Activated naive CD4-positive, alpha-beta T cell treated with anti-CD3 and anti-CD28 coated beads for 36 hours (primary cell): ENCODE measurements at regions not wholly inside any gene's neighbourhood (a gene's known extent, or its start where the extent isn't known, plus 50 kb on each side); places are given as distances from the start of the nearest gene placed in this dataset.

Experiments used
- CTCF ChIA-PET: fragments of 350-600 bp; sonication (Branson Sonifier 250); formaldehyde crosslinking; loops from one replicate; lab custom pipeline; 2021; ENCODE audit warnings: antibody characterized with exemption; lab: Charles Lee
- DNase-seq: peaks from one replicate; pipeline ENCODE4 v3.0.0-alpha.2; 2020
- H3K27ac Mint-ChIP-seq: one replicate; pipeline ENCODE4 v1.8.0; 2021; ENCODE audit warnings: mild to moderate bottlenecking, mixed read lengths
- H3K27me3 Mint-ChIP-seq: one replicate; pipeline ENCODE4 v1.8.0; 2021; ENCODE audit warnings: low read depth, mixed read lengths
- H3K36me3 Mint-ChIP-seq: one replicate; pipeline ENCODE4 v1.8.0; 2021; ENCODE audit warnings: low read depth, mixed read lengths
- H3K4me1 Mint-ChIP-seq: one replicate; pipeline ENCODE4 v1.8.0; 2021; ENCODE audit warnings: low read depth, mixed read lengths
- H3K4me3 Mint-ChIP-seq: one replicate; pipeline ENCODE4 v1.8.0; 2021; ENCODE audit warnings: mild to moderate bottlenecking, moderate library complexity, mixed read lengths
- H3K9me3 Mint-ChIP-seq: one replicate; pipeline ENCODE4 v1.8.0; 2021; ENCODE audit warnings: mixed read lengths
- intact Hi-C: fragments of 100-400 bp; cut with micrococcal nuclease; formaldehyde crosslinking; loops from one replicate; pipeline ENCODE4 v1.15.1; 2023

GRCh38 chr15:39443659-39444219 is 137.1 kb upstream of the THBS1 start:
- DNase-seq, result no peak
- no peaks in the 10 kb centered on the region for H3K36me3 Mint-ChIP-seq
- H3K27ac Mint-ChIP-seq, result no peak overlapping the region
- H3K4me1 Mint-ChIP-seq, result no peaks in the 10 kb centered on the region
- CTCF ChIA-PET, result no interaction called here
- no peak overlapping the region for H3K4me3 Mint-ChIP-seq
- intact Hi-C loops, result no loop called here
- H3K9me3 Mint-ChIP-seq, result no peaks in the 10 kb centered on the region
- peaks cover 5% of the 10 kb centered on the region for H3K27me3 Mint-ChIP-seq

- intact Hi-C loops, result no loop called here
- H3K27ac Mint-ChIP-seq, result no peak overlapping the region
- CTCF ChIA-PET, result no interaction called here
- no peaks in the 10 kb centered on the region for H3K4me1 Mint-ChIP-seq
- H3K27me3 Mint-ChIP-seq, result peaks cover 6% of the 10 kb centered on the region
- H3K4me3 Mint-ChIP-seq, result no peak overlapping the region
- DNase-seq, result no peak
- H3K36me3 Mint-ChIP-seq, result no peaks in the 10 kb centered on the region
- H3K9me3 Mint-ChIP-seq, result no peaks in the 10 kb centered on the region
Observed at GRCh38 chr15:39444735-39445470, 136.0 kb upstream of the THBS1 start.

- no peak for DNase-seq
- CTCF ChIA-PET, result no interaction called here
- Mint-ChIP-seq H3K4me1 (no peaks in the 10 kb centered on the region), H3K4me3 (no peak overlapping the region), H3K27me3 (peaks cover 8% of the 10 kb centered on the region), H3K27ac (no peak overlapping the region), H3K9me3 (no peaks in the 10 kb centered on the region), H3K36me3 (no peaks in the 10 kb centered on the region)
- intact Hi-C loops, result no loop called here
Observed at GRCh38 chr15:39445931-39446330, 134.9 kb upstream of the THBS1 start.

- no peak overlapping the region for H3K4me3 Mint-ChIP-seq
- CTCF ChIA-PET, result no interaction called here
- intact Hi-C loops, result no loop called here
Observed at GRCh38 chr15:39447346-39447745, 133.5 kb upstream of the THBS1 start.

GRCh38 chr15:39447881-39448280 is 133.0 kb upstream of the THBS1 start:
- Mint-ChIP-seq H3K36me3 (no peaks in the 10 kb centered on the region), H3K27ac (no peak overlapping the region), H3K4me1 (no peaks in the 10 kb centered on the region), H3K27me3 (peaks cover 7% of the 10 kb centered on the region), H3K9me3 (no peaks in the 10 kb centered on the region), H3K4me3 (no peak overlapping the region)
- no peak for DNase-seq
- intact Hi-C loops, result no loop called here
- CTCF ChIA-PET, result no interaction called here

More at GRCh38 chr15:39447346-39447745, 133.5 kb upstream of the THBS1 start:
- H3K4me1 Mint-ChIP-seq, result no peaks in the 10 kb centered on the region
- no peaks in the 10 kb centered on the region for H3K9me3 Mint-ChIP-seq
- H3K27me3 Mint-ChIP-seq, result peaks cover 7% of the 10 kb centered on the region
- DNase-seq, result no peak
- no peak overlapping the region for H3K27ac Mint-ChIP-seq
- H3K36me3 Mint-ChIP-seq, result no peaks in the 10 kb centered on the region

GRCh38 chr15:39448409-39448808 is 132.5 kb upstream of the THBS1 start:
- Mint-ChIP-seq H3K9me3 (no peaks in the 10 kb centered on the region), H3K27me3 (peaks cover 7% of the 10 kb centered on the region), H3K27ac (no peak overlapping the region), H3K4me1 (peaks cover under 1% of the 10 kb centered on the region), H3K36me3 (no peaks in the 10 kb centered on the region), H3K4me3 (no peak overlapping the region)
- intact Hi-C loops, result no loop called here
- CTCF ChIA-PET, result no interaction called here
- DNase-seq, result no peak

- no peaks in the 10 kb centered on the region for H3K36me3 Mint-ChIP-seq
- H3K27ac Mint-ChIP-seq, result no peak overlapping the region
- H3K27me3 Mint-ChIP-seq, result peaks cover 3% of the 10 kb centered on the region
- H3K4me1 Mint-ChIP-seq, result peaks cover 2% of the 10 kb centered on the region
- no peaks in the 10 kb centered on the region for H3K9me3 Mint-ChIP-seq
- H3K4me3 Mint-ChIP-seq, result no peak overlapping the region
- CTCF ChIA-PET, result no interaction called here
- DNase-seq, result no peak
- intact Hi-C loops, result no loop called here
Observed at GRCh38 chr15:39451121-39451688, 129.7 kb upstream of the THBS1 start.

- peaks cover 3% of the 10 kb centered on the region for H3K27me3 Mint-ChIP-seq
- H3K27ac Mint-ChIP-seq, result no peak overlapping the region
- no peak for DNase-seq
- H3K9me3 Mint-ChIP-seq, result no peaks in the 10 kb centered on the region
- intact Hi-C loops, result loop anchor here (2.0 kb wide), 1 partner anchor 25 kb away; no protein-coding TSS in a partner anchor
- H3K4me3 Mint-ChIP-seq, result no peak overlapping the region
- no peaks in the 10 kb centered on the region for H3K36me3 Mint-ChIP-seq
- peaks cover 2% of the 10 kb centered on the region for H3K4me1 Mint-ChIP-seq
- CTCF ChIA-PET, result no interaction called here
Observed at GRCh38 chr15:39451871-39452270, 129.0 kb upstream of the THBS1 start.

- CTCF ChIA-PET, result no interaction called here
- H3K27ac Mint-ChIP-seq, result no peak overlapping the region
- peaks cover 3% of the 10 kb centered on the region for H3K27me3 Mint-ChIP-seq
- H3K36me3 Mint-ChIP-seq, result no peaks in the 10 kb centered on the region
- H3K4me3 Mint-ChIP-seq, result no peak overlapping the region
- no peaks in the 10 kb centered on the region for H3K9me3 Mint-ChIP-seq
- H3K4me1 Mint-ChIP-seq, result peaks cover 2% of the 10 kb centered on the region
- peak; percentile 30 for DNase-seq
- intact Hi-C loops, result loop anchor here (2.0 kb wide), 1 partner anchor 27 kb away; no protein-coding TSS in a partner anchor
Observed at GRCh38 chr15:39453620-39454019, 127.3 kb upstream of the THBS1 start.

GRCh38 chr15:39454189-39454986 is 126.5 kb upstream of the THBS1 start:
- DNase-seq, result no peak
- no peaks in the 10 kb centered on the region for H3K36me3 Mint-ChIP-seq
- peaks cover 3% of the 10 kb centered on the region for H3K27me3 Mint-ChIP-seq
- no peak overlapping the region for H3K4me3 Mint-ChIP-seq
- H3K4me1 Mint-ChIP-seq, result peaks cover 2% of the 10 kb centered on the region
- H3K9me3 Mint-ChIP-seq, result no peaks in the 10 kb centered on the region
- intact Hi-C loops, result no loop called here
- no peak overlapping the region for H3K27ac Mint-ChIP-seq
- CTCF ChIA-PET, result no interaction called here

- Mint-ChIP-seq H3K9me3 (no peaks in the 10 kb centered on the region), H3K36me3 (no peaks in the 10 kb centered on the region), H3K4me1 (peaks cover 2% of the 10 kb centered on the region), H3K27ac (no peak overlapping the region), H3K4me3 (no peak overlapping the region), H3K27me3 (no peaks in the 10 kb centered on the region)
- peak; percentile 9 for DNase-seq
- CTCF ChIA-PET, result no interaction called here
- intact Hi-C loops, result no loop called here
Observed at GRCh38 chr15:39455471-39455991, 125.3 kb upstream of the THBS1 start.

- intact Hi-C loops, result no loop called here
- no peak overlapping the region for H3K27ac Mint-ChIP-seq
- no peak overlapping the region for H3K4me3 Mint-ChIP-seq
- no peak for DNase-seq
- H3K4me1 Mint-ChIP-seq, result peaks cover 2% of the 10 kb centered on the region
- CTCF ChIA-PET, result no interaction called here
- no peaks in the 10 kb centered on the region for H3K36me3 Mint-ChIP-seq
- no peaks in the 10 kb centered on the region for H3K9me3 Mint-ChIP-seq
- no peaks in the 10 kb centered on the region for H3K27me3 Mint-ChIP-seq
Observed at GRCh38 chr15:39456159-39456558, 124.7 kb upstream of the THBS1 start.
